ENCODE measurements at regions not wholly inside any gene's neighbourhood (a gene's known extent, or its start where the extent isn't known, plus 50 kb on each side); places are given as distances from the start of the nearest gene placed in this dataset.

DNA sequence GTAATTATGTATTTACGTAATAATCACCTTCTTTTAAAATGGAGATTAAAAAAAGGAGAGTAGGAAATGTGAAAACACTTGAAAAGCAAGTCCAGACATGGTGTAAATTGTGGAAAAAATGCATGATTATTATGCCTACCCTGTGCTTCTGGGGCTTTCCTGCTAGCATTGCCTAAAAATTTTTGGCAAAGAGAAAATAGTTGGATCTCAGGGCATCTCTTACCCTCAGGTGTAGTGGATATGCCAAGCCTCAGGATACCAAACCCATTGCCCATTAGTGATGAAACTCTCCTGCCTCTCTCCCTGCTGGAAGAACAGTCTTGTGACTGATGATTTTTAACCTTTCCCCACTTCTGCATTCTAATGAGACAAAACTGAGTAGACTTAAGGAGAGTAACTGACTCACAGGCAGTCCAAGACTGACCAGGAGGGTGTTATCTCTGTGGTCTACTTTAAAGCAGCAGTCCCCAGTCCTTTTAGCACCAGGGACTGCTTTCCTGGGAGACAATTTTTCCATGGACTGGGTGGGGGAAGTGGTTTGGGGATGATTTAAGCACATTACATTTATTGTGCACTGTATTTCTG lies 174.6 kb downstream of the ZNF330 start:
- Histone ChIP-seq H3K4me1 (replicated peaks in 1 of 4; ENCODE audit: control insufficient read depth in 3 of 4, insufficient read depth in 4 of 4, low read length in 3 of 4) (no peaks in the 10 kb centered on the region), H3K79me1 (ENCODE audit: low read depth, low read length) (no peaks in the 10 kb centered on the region), H3K79me2 (ENCODE audit: control insufficient read depth in 1 of 2, insufficient read depth in 2 of 2, low read length in 2 of 2) (no peaks in the 10 kb centered on the region), H2BK12ac (ENCODE audit: low read depth, low read length) (no peak overlapping the region), H2AK5ac (ENCODE audit: low read depth, low read length) (no peak overlapping the region), H4K91ac (replicated peaks; ENCODE audit: insufficient read length, low read length) (no peak overlapping the region), H3K27me3 (replicated peaks in 1 of 4; ENCODE audit: control insufficient read depth in 3 of 4, extremely low read depth in 1 of 4, insufficient read depth in 3 of 4, low read length in 3 of 4) (no peaks in the 10 kb centered on the region), H3K9ac (replicated peaks in 1 of 4; ENCODE audit: extremely low read depth in 1 of 4, low read depth in 3 of 4, low read length in 3 of 4) (no peak overlapping the region), H4K5ac (ENCODE audit: insufficient read length, low read depth, low read length) (no peak overlapping the region), H2AFZ (ENCODE audit: low read length) (no peak overlapping the region), H2BK20ac (ENCODE audit: low read length) (no peak overlapping the region), H3K36me3 (ENCODE audit: control insufficient read depth in 2 of 4, insufficient read depth in 4 of 4, low read length in 3 of 4) (no peaks in the 10 kb centered on the region), H2BK15ac (ENCODE audit: low read length) (no peak overlapping the region), H3K4me2 (ENCODE audit: insufficient read depth in 1 of 2, low read depth in 2 of 2, low read length in 2 of 2) (no peak overlapping the region), H3K14ac (ENCODE audit: insufficient read length) (no peak overlapping the region), H3K4me3 (ENCODE audit: extremely low read depth in 1 of 4, insufficient read depth in 2 of 4, low read depth in 3 of 4, low read length in 4 of 4) (no peak overlapping the region), H3K18ac (ENCODE audit: extremely low read depth, low read length) (no peak overlapping the region), H3K27ac (ENCODE audit: low read depth, low read length) (no peak overlapping the region), H2BK120ac (replicated peaks; ENCODE audit: low read depth, low read length) (no peak overlapping the region), H4K20me1 (replicated peaks in 1 of 2; ENCODE audit: control insufficient read depth in 1 of 2, insufficient read depth in 2 of 2, low read length in 2 of 2) (no peaks in the 10 kb centered on the region), H3K23me2 (ENCODE audit: low read depth, low read length) (no peaks in the 10 kb centered on the region), H3K23ac (ENCODE audit: insufficient read length) (no peak overlapping the region), H3K56ac (replicated peaks; ENCODE audit: insufficient read length, low read depth, low read length) (no peak overlapping the region), H3K4ac (replicated peaks; ENCODE audit: insufficient read length, low read depth, low read length) (no peak overlapping the region), H2BK5ac (ENCODE audit: low read depth, low read length) (no peak overlapping the region), H4K8ac (ENCODE audit: extremely low read depth, insufficient read depth, low read length) (no peak overlapping the region), H3K9me3 (ENCODE audit: insufficient read depth in 2 of 2, low read depth in 1 of 2, low read length in 1 of 2) (no peaks in the 10 kb centered on the region)
- TF ChIP-seq BACH1 (IDR thresholded peaks at IDR 0.05; ENCODE audit: low read length): no peak
- TF ChIP-seq EGR1 (IDR thresholded peaks at IDR 0.05; ENCODE audit: borderline replicate concordance, low read depth, low read length): no peak
- no peak for TF ChIP-seq ATF3 (IDR thresholded peaks at IDR 0.05; ENCODE audit: insufficient read depth, low read depth, low read length)
- no peak for TF ChIP-seq RFX5 (IDR thresholded peaks at IDR 0.05; ENCODE audit: borderline replicate concordance, low read depth, low read length)
- TF ChIP-seq KDM1A (IDR thresholded peaks at IDR 0.05; ENCODE audit: borderline replicate concordance, low read length): no peak
- ChIA-PET CTCF (ENCODE audit: partially characterized antibody) (no interaction called here), POLR2A (ENCODE audit: partially characterized antibody) (no interaction called here)
- 93% methylated on average over 1 of the region's 1 CpG; no CpG with 5 or more reads in 1 of the 2 experiments for WGBS, 2 experiments (ENCODE audit: extremely low coverage in 1 of 2, insufficient coverage in 1 of 2, insufficient read length in 1 of 2, insufficient replicate concordance in 2 of 2, low coverage in 1 of 2, low lambda C conversion rate in 2 of 2, missing lambda C conversion rate in 1 of 2)
- FAIRE-seq (no peak), DNase-seq (ENCODE audit: low read depth in 1 of 2, low spot score in 2 of 2) (no peak)

Data from H1 (cell line).